T-helper 2 cell treated with Interferon-gamma antibody and Interleukin-4, amounts not matched to agents 5 μg/mL and 100 μg/mL, for 36 hours (primary cell): ENCODE measurements at regions not wholly inside any gene's neighbourhood (a gene's known extent, or its start where the extent isn't known, plus 50 kb on each side); places are given as distances from the start of the nearest gene placed in this dataset.
A peak's percentile ranks its signal among the peaks of the same experiment; 100 is the strongest.
"Not testable (repeated sequence)": the region's sequence is repeated elsewhere in the genome, so short reads cannot be mapped to it uniquely, and the experiment has no call there.

Source experiments
- DNase-seq: peaks from one replicate; pipeline ENCODE4 v3.0.0; 2021; ENCODE audit warnings: low spot score
- H3K27ac Mint-ChIP-seq: one replicate; pipeline ENCODE4 v1.8.0; 2021; ENCODE audit warnings: mild to moderate bottlenecking, mixed read lengths
- H3K27me3 Mint-ChIP-seq: one replicate; pipeline ENCODE4 v1.8.0; 2021; ENCODE audit warnings: low read depth, mixed read lengths
- H3K36me3 Mint-ChIP-seq: one replicate; pipeline ENCODE4 v1.8.0; 2021; ENCODE audit warnings: low read depth, mixed read lengths
- H3K4me1 Mint-ChIP-seq: one replicate; pipeline ENCODE4 v1.8.0; 2021; ENCODE audit warnings: low read depth, mixed read lengths
- H3K4me3 Mint-ChIP-seq: one replicate; pipeline ENCODE4 v1.8.0; 2022; ENCODE audit warnings: mild to moderate bottlenecking, moderate library complexity, mixed read lengths
- H3K9me3 Mint-ChIP-seq: one replicate; pipeline ENCODE4 v1.8.0; 2021; ENCODE audit warnings: mixed read lengths

GRCh38 chr15:38631119-38632075 lies 66.8 kb upstream of the RASGRP1 start:
- no peaks in the 10 kb centered on the region for H3K27me3 Mint-ChIP-seq
- peaks cover 26% of the 10 kb centered on the region for H3K4me1 Mint-ChIP-seq
- H3K4me3 Mint-ChIP-seq = peak overlapping the region; percentile 45

GRCh38 chr15:38635170-38635569 lies 70.6 kb upstream of the RASGRP1 start:
- DNase-seq = no peak
- peaks cover 34% of the 10 kb centered on the region for H3K4me1 Mint-ChIP-seq
- no peaks in the 10 kb centered on the region for H3K9me3 Mint-ChIP-seq
- no peak overlapping the region for H3K27ac Mint-ChIP-seq
- H3K36me3 Mint-ChIP-seq = peaks cover 18% of the 10 kb centered on the region
- no peaks in the 10 kb centered on the region for H3K27me3 Mint-ChIP-seq
- H3K4me3 Mint-ChIP-seq = no peak overlapping the region

More at GRCh38 chr15:38631119-38632075, 66.8 kb upstream of the RASGRP1 start:
- H3K27ac Mint-ChIP-seq = peak overlapping the region; percentile 56
- no peaks in the 10 kb centered on the region for H3K36me3 Mint-ChIP-seq
- no peaks in the 10 kb centered on the region for H3K9me3 Mint-ChIP-seq
- no peak for DNase-seq

- Mint-ChIP-seq H3K4me1 (peaks cover 34% of the 10 kb centered on the region), H3K9me3 (peaks cover 7% of the 10 kb centered on the region), H3K36me3 (peaks cover 21% of the 10 kb centered on the region), H3K27ac (no peak overlapping the region), H3K4me3 (no peak overlapping the region), H3K27me3 (no peaks in the 10 kb centered on the region)
- DNase-seq = no peak
Measured at GRCh38 chr15:38636597-38636996, 72.0 kb upstream of the RASGRP1 start.

GRCh38 chr15:38638126-38638525 lies 73.5 kb upstream of the RASGRP1 start:
- Mint-ChIP-seq H3K4me3 (no peak overlapping the region), H3K27ac (peak overlapping the region; percentile 9), H3K9me3 (peaks cover 16% of the 10 kb centered on the region), H3K4me1 (peaks cover 39% of the 10 kb centered on the region), H3K36me3 (peaks cover 22% of the 10 kb centered on the region), H3K27me3 (no peaks in the 10 kb centered on the region)
- no peak for DNase-seq

- no peak for DNase-seq
- peaks cover 43% of the 10 kb centered on the region for H3K4me1 Mint-ChIP-seq
- no peak overlapping the region for H3K4me3 Mint-ChIP-seq
- H3K9me3 Mint-ChIP-seq = peaks cover 16% of the 10 kb centered on the region
- peak overlapping the region; percentile 12 for H3K27ac Mint-ChIP-seq
- no peaks in the 10 kb centered on the region for H3K27me3 Mint-ChIP-seq
- H3K36me3 Mint-ChIP-seq = peaks cover 22% of the 10 kb centered on the region
Measured at GRCh38 chr15:38638811-38639210, 74.2 kb upstream of the RASGRP1 start.

- Mint-ChIP-seq H3K4me3 (no peak overlapping the region), H3K36me3 (peaks cover 21% of the 10 kb centered on the region), H3K4me1 (peaks cover 54% of the 10 kb centered on the region), H3K27me3 (no peaks in the 10 kb centered on the region), H3K9me3 (peaks cover 16% of the 10 kb centered on the region), H3K27ac (no peak overlapping the region)
- no peak for DNase-seq
Measured at GRCh38 chr15:38642689-38643270, 78.2 kb upstream of the RASGRP1 start.

- DNase-seq, H3K27me3 Mint-ChIP-seq, H3K4me3 Mint-ChIP-seq, H3K27ac Mint-ChIP-seq: not testable (repeated sequence)
- H3K36me3 Mint-ChIP-seq = peaks cover 13% of the 10 kb centered on the region
- peaks cover 17% of the 10 kb centered on the region for H3K9me3 Mint-ChIP-seq
- H3K4me1 Mint-ChIP-seq = peaks cover 50% of the 10 kb centered on the region
Measured at GRCh38 chr15:38644353-38644752, 79.7 kb upstream of the RASGRP1 start.

GRCh38 chr15:38646716-38647115 lies 82.1 kb upstream of the RASGRP1 start:
- Mint-ChIP-seq H3K4me3 (no peak overlapping the region), H3K27me3 (no peaks in the 10 kb centered on the region), H3K36me3 (peaks cover 14% of the 10 kb centered on the region), H3K9me3 (peaks cover 18% of the 10 kb centered on the region), H3K4me1 (peaks cover 58% of the 10 kb centered on the region), H3K27ac (no peak overlapping the region)
- no peak for DNase-seq

- DNase-seq = no peak
- peaks cover 63% of the 10 kb centered on the region for H3K4me1 Mint-ChIP-seq
- H3K4me3 Mint-ChIP-seq = no peak overlapping the region
- H3K27ac Mint-ChIP-seq = no peak overlapping the region
- peaks cover 14% of the 10 kb centered on the region for H3K36me3 Mint-ChIP-seq
- peaks cover 14% of the 10 kb centered on the region for H3K9me3 Mint-ChIP-seq
- H3K27me3 Mint-ChIP-seq = no peaks in the 10 kb centered on the region
Measured at GRCh38 chr15:38647683-38648082, 83.1 kb upstream of the RASGRP1 start.

GRCh38 chr15:38648121-38648843 lies 83.7 kb upstream of the RASGRP1 start:
- peaks cover 64% of the 10 kb centered on the region for H3K4me1 Mint-ChIP-seq
- no peaks in the 10 kb centered on the region for H3K27me3 Mint-ChIP-seq
- H3K4me3 Mint-ChIP-seq = no peak overlapping the region
- peaks cover 10% of the 10 kb centered on the region for H3K9me3 Mint-ChIP-seq
- no peak for DNase-seq
- H3K27ac Mint-ChIP-seq = peak overlapping the region; percentile 36
- peaks cover 13% of the 10 kb centered on the region for H3K36me3 Mint-ChIP-seq

GRCh38 chr15:38650384-38650783 lies 85.8 kb upstream of the RASGRP1 start:
- Mint-ChIP-seq H3K4me1 (peaks cover 67% of the 10 kb centered on the region), H3K9me3 (peaks cover 10% of the 10 kb centered on the region), H3K27ac (peak overlapping the region; percentile 94), H3K4me3 (peak overlapping the region; percentile 86), H3K36me3 (peaks cover 14% of the 10 kb centered on the region), H3K27me3 (no peaks in the 10 kb centered on the region)
- no peak for DNase-seq

GRCh38 chr15:38650936-38651327 lies 86.3 kb upstream of the RASGRP1 start:
- H3K36me3 Mint-ChIP-seq = peaks cover 14% of the 10 kb centered on the region
- H3K4me3 Mint-ChIP-seq = peak overlapping the region; percentile 86
- H3K27ac Mint-ChIP-seq = peak overlapping the region; percentile 94
- DNase-seq = no peak
- peaks cover 10% of the 10 kb centered on the region for H3K9me3 Mint-ChIP-seq
- no peaks in the 10 kb centered on the region for H3K27me3 Mint-ChIP-seq
- peaks cover 71% of the 10 kb centered on the region for H3K4me1 Mint-ChIP-seq

GRCh38 chr15:38651328-38652038 lies 86.9 kb upstream of the RASGRP1 start:
- Mint-ChIP-seq H3K27me3 (no peaks in the 10 kb centered on the region), H3K27ac (peak overlapping the region; percentile 94), H3K9me3 (peaks cover 10% of the 10 kb centered on the region), H3K4me1 (peaks cover 71% of the 10 kb centered on the region), H3K4me3 (peak overlapping the region; percentile 86), H3K36me3 (peaks cover 14% of the 10 kb centered on the region)
- peak; percentile 49 for DNase-seq
